HCT116 (cell line): ENCODE measurements at regions not wholly inside any gene's neighbourhood (a gene's known extent, or its start where the extent isn't known, plus 50 kb on each side); places are given as distances from the start of the nearest gene placed in this dataset.

Experiments used
- ATAC-seq: fragments of 200-7000 bp; cut with Tn5 transposase; 2 replicates; pipeline ENCODE4 v1.9.1; 2020; ENCODE audit warnings: mild to moderate bottlenecking, moderate library complexity
- BruUV-seq: library from RNA; stranded (reverse); fragments of 400-500 nt; replicated peaks from 2 replicates; lab custom pipeline; 2021; lab: Mats Ljungman, UMichigan
- CTCF ChIA-PET: fragments of 300-600 bp; sonication (Branson Sonifier 250); formaldehyde crosslinking; loops from one replicate; lab custom pipeline; 2021; ENCODE audit warnings: antibody characterized with exemption; lab: Charles Lee
- POLR2A ChIA-PET: fragments of 300-600, 350-600 bp; sonication (Branson Sonifier 250); formaldehyde crosslinking; loops from one replicate; lab custom pipeline; 2021; ENCODE audit warnings: antibody characterized with exemption; lab: Charles Lee
- RAD21 ChIA-PET, 2 experiments: fragments of 300-600 bp; sonication (Branson Sonifier 250); formaldehyde crosslinking; loops; one replicate each; lab custom pipeline; 2023; ENCODE audit warnings: low total read pairs in 2 of 2; ENCODE audit not compliant: uncharacterized antibody in 2 of 2, unreplicated experiment in 2 of 2, low non-redundant PET in 1 of 2; lab: Charles Lee
- DNase-seq: peaks from one replicate; pipeline ENCODE4 v3.0.0-alpha.2; 2010; ENCODE audit warnings: low read depth, low spot score
- H2AFZ ChIP-seq: fragments of 200-600 bp; shearing (Covaris generic), sonication (generic); 2 replicates; pipeline ENCODE4 v1.6.1; 2017; ENCODE audit warnings: low read depth, mixed run types, mixed read lengths, antibody characterized with exemption, low read length; ENCODE audit not compliant: poor library complexity, severe bottlenecking
- H3K27ac ChIP-seq: 2 replicates; pipeline ENCODE4 v1.5.1; 2012; ENCODE audit warnings: low read depth, low read length
- H3K27me3 ChIP-seq: fragments of 200-600 bp; sonication (generic); 2 replicates; pipeline ENCODE4 v1.6.1; 2016; ENCODE audit warnings: mixed run types, low read length, mixed read lengths; ENCODE audit not compliant: insufficient read depth
- H3K36me3 ChIP-seq, 2 experiments: fragments of 200-500 bp in 1 of 2; fragments of 200-600 bp in 1 of 2; sonication (Bioruptor generic) in 1 of 2; sonication (generic) in 1 of 2; 2 replicates each; pipeline versions ENCODE4 v1.5.1 to v1.6.1; 2014 to 2016; ENCODE audit warnings: low read length in 2 of 2, inconsistent platforms in 1 of 2, mixed read lengths in 1 of 2, mixed run types in 1 of 2; ENCODE audit not compliant: insufficient read depth in 2 of 2, control insufficient read depth in 1 of 2
- H3K4me1 ChIP-seq, 2 experiments: fragments of 200-600 bp in 1 of 2; sonication (generic) in 1 of 2; 2 replicates each; pipeline versions ENCODE4 v1.5.1 to v1.6.1; 2012 to 2017; ENCODE audit warnings: low read length in 2 of 2, inconsistent platforms in 1 of 2, mild to moderate bottlenecking in 1 of 2, mixed read lengths in 1 of 2, mixed run types in 1 of 2, moderate library complexity in 1 of 2; ENCODE audit not compliant: insufficient read depth in 2 of 2, control insufficient read depth in 1 of 2
- H3K4me2 ChIP-seq: fragments of 200-600 bp; sonication (generic); 2 replicates; pipeline ENCODE4 v1.6.1; 2017; ENCODE audit warnings: mixed run types, low read length, mixed read lengths
- H3K4me3 ChIP-seq, 2 experiments: fragments of 200-600 bp in 1 of 2; sonication (generic) in 1 of 2; replicated peaks in 1 of 2; 2 replicates each; pipeline ENCODE4 v1.5.1; 2011 to 2016; ENCODE audit warnings: low read length in 2 of 2, control low read depth in 1 of 2, low read depth in 1 of 2, mild to moderate bottlenecking in 1 of 2, mixed read lengths in 1 of 2, mixed run types in 1 of 2
- H3K79me2 ChIP-seq: fragments of 200-600 bp; sonication (generic); 2 replicates; pipeline ENCODE4 v1.6.1; 2017; ENCODE audit warnings: mild to moderate bottlenecking, mixed run types, low read length, moderate library complexity, mixed read lengths; ENCODE audit not compliant: insufficient read depth
- H3K9ac ChIP-seq: fragments of 200-600 bp; sonication (generic); 2 replicates; pipeline ENCODE4 v1.6.1; 2016; ENCODE audit warnings: low read length, mixed read lengths
- H3K9me2 ChIP-seq: fragments of 200-600 bp; sonication (generic), shearing (Covaris generic); 2 replicates; pipeline ENCODE4 v1.6.1; 2017; ENCODE audit warnings: mixed run types, mild to moderate bottlenecking, moderate library complexity; ENCODE audit not compliant: insufficient read depth
- H3K9me3 ChIP-seq, 2 experiments: fragments of 200-500 bp in 1 of 2; fragments of 200-600 bp in 1 of 2; sonication (Bioruptor generic) in 1 of 2; sonication (generic) in 1 of 2; 2 replicates each; pipeline ENCODE4 v1.6.1; 2014 to 2017; ENCODE audit warnings: low read length in 2 of 2, mixed read lengths in 2 of 2, inconsistent platforms in 1 of 2, low read depth in 1 of 2, mild to moderate bottlenecking in 1 of 2, mixed run types in 1 of 2, moderate library complexity in 1 of 2; ENCODE audit not compliant: control insufficient read depth in 1 of 2, insufficient read depth in 1 of 2
- H4K20me1 ChIP-seq: fragments of 200-600 bp; sonication (generic), shearing (Covaris generic); 2 replicates; pipeline ENCODE4 v1.6.1; 2017; ENCODE audit warnings: mixed run types, mild to moderate bottlenecking, moderate library complexity; ENCODE audit not compliant: insufficient read depth
- CEBPB ChIP-seq: IDR thresholded peaks from 2 replicates; pipeline ENCODE4 v1.6.1; 2012; ENCODE audit warnings: low read depth
- EGR1 ChIP-seq: IDR thresholded peaks from 2 replicates; pipeline ENCODE4 v1.6.1; 2012; ENCODE audit warnings: low read depth
- ELF1 ChIP-seq: IDR thresholded peaks from 2 replicates; pipeline ENCODE4 v1.6.1; 2012; ENCODE audit warnings: low read depth, borderline replicate concordance
- EZH2 ChIP-seq: fragments of 200-600 bp; sonication (generic); IDR thresholded peaks from 2 replicates; pipeline ENCODE4 v1.6.1; 2017; ENCODE audit warnings: antibody characterized with exemption, mixed run types
- EZH2phosphoT487 ChIP-seq: fragments of 200-600 bp; IDR thresholded peaks from 2 replicates; pipeline ENCODE4 v1.6.1; 2018; ENCODE audit warnings: antibody characterized with exemption, borderline replicate concordance
- FOSL1 ChIP-seq: IDR thresholded peaks from 2 replicates; pipeline ENCODE4 v1.6.1; 2012; ENCODE audit warnings: low read depth
- JUND ChIP-seq: IDR thresholded peaks from 2 replicates; pipeline ENCODE4 v1.6.1; 2012
- POLR2AphosphoS5 ChIP-seq: IDR thresholded peaks from 2 replicates; pipeline ENCODE4 v1.6.1; 2011; ENCODE audit warnings: mild to moderate bottlenecking, low read depth, low read length, moderate library complexity
- RAD21 ChIP-seq: IDR thresholded peaks from 2 replicates; pipeline ENCODE4 v1.6.1; 2012; ENCODE audit warnings: low read depth, mild to moderate bottlenecking
- SIN3A ChIP-seq: IDR thresholded peaks from 2 replicates; pipeline ENCODE4 v1.6.1; 2012; ENCODE audit warnings: low read depth
- SP1 ChIP-seq: IDR thresholded peaks from 2 replicates; pipeline ENCODE4 v1.6.1; 2012; ENCODE audit warnings: low read depth
- YY1 ChIP-seq: IDR thresholded peaks from 2 replicates; pipeline ENCODE4 v1.6.1; 2011; ENCODE audit warnings: low read length, low read depth, moderate library complexity, mild to moderate bottlenecking; ENCODE audit not compliant: insufficient replicate concordance; ENCODE audit errors: extremely low read depth
- ZFX ChIP-seq: fragments of 450-650 bp; IDR thresholded peaks from 2 replicates; pipeline ENCODE4 v1.6.1; 2017
- ZNF274 ChIP-seq: fragments of 200-500 bp; sonication (Bioruptor generic); IDR thresholded peaks from 2 replicates; pipeline ENCODE4 v1.6.1; 2014; ENCODE audit warnings: mild to moderate bottlenecking, low read depth, low read length, inconsistent platforms
- intact Hi-C: fragments of 100-400 bp; cut with micrococcal nuclease; formaldehyde crosslinking; loops from 2 replicates; pipeline ENCODE4 v1.10.0; 2022
- TF ChIP-seq, protein P1 (sequence below): IDR thresholded peaks from 2 replicates; pipeline ENCODE4 v1.6.1; 2012; ENCODE audit warnings: low read depth
- TF ChIP-seq, protein P2 (sequence below): IDR thresholded peaks from 2 replicates; pipeline ENCODE4 v1.6.1; 2012
- TF ChIP-seq, protein P3 (sequence below): IDR thresholded peaks from 2 replicates; pipeline ENCODE4 v1.6.1; 2012
- TF ChIP-seq, protein P4 (sequence below): IDR thresholded peaks from 2 replicates; pipeline ENCODE4 v1.6.1; 2011; ENCODE audit warnings: mild to moderate bottlenecking, low read length, moderate library complexity; ENCODE audit not compliant: insufficient replicate concordance; ENCODE audit errors: extremely low read depth

DNA sequence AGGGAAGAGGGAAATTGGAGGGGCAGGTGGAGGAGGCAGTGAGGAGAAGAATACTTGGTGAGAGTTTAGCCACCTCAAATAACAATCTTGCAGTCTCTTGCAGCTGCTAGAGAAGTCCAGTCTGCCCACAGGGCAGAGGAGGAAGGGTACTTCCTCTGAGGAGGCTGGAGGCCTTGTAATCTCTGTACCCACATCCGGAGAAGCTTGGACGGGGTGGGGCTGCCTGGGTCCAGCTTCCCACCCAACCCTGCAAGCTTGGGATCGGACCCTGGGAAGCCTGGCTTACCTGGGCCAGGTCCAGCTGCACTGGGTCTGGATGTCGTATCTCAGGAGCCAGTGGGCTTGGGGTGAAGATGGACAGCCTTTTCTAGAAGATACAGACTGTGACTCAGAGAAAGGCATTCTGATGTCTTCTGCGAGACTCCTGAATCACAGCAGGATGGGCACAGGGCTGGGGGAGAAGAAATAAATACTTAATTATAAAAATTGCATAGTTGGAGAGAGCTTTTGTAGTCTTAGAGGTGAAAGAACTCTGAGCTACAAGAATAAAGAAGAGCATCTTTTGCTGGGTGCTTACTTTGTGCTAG is 111.8 kb upstream of the JUN start:
- H3K4me2 ChIP-seq: no peak overlapping the region
- H3K27me3 ChIP-seq: no peaks in the 10 kb centered on the region
- ChIA-PET RAD21 (no interaction called here), POLR2A (interaction anchor here (0.9 to 2.8 kb wide), 2 partner anchors 16 to 112 kb away, joined by 3 to 8 read pairs; partner anchors contain the start of gene JUN), CTCF (no interaction called here)
- BruUV-seq: no TSS peak
- no peaks in the 10 kb centered on the region for H3K9me2 ChIP-seq
- no peak overlapping the region for H3K27ac ChIP-seq
- ATAC-seq: no peak
- DNase-seq: no peak
- TF ChIP-seq ZFX (no peak), EZH2 (no peak), ZNF274 (no peak), YY1 (no peak), RAD21 (no peak), CEBPB (no peak), JUND (no peak), FOSL1 (no peak), EZH2phosphoT487 (no peak), ELF1 (no peak), POLR2AphosphoS5 (no peak), SP1 (no peak), SIN3A (no peak), EGR1 (no peak)
- TF ChIP-seq, protein P1, sequence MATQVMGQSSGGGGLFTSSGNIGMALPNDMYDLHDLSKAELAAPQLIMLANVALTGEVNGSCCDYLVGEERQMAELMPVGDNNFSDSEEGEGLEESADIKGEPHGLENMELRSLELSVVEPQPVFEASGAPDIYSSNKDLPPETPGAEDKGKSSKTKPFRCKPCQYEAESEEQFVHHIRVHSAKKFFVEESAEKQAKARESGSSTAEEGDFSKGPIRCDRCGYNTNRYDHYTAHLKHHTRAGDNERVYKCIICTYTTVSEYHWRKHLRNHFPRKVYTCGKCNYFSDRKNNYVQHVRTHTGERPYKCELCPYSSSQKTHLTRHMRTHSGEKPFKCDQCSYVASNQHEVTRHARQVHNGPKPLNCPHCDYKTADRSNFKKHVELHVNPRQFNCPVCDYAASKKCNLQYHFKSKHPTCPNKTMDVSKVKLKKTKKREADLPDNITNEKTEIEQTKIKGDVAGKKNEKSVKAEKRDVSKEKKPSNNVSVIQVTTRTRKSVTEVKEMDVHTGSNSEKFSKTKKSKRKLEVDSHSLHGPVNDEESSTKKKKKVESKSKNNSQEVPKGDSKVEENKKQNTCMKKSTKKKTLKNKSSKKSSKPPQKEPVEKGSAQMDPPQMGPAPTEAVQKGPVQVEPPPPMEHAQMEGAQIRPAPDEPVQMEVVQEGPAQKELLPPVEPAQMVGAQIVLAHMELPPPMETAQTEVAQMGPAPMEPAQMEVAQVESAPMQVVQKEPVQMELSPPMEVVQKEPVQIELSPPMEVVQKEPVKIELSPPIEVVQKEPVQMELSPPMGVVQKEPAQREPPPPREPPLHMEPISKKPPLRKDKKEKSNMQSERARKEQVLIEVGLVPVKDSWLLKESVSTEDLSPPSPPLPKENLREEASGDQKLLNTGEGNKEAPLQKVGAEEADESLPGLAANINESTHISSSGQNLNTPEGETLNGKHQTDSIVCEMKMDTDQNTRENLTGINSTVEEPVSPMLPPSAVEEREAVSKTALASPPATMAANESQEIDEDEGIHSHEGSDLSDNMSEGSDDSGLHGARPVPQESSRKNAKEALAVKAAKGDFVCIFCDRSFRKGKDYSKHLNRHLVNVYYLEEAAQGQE: no peak
- TF ChIP-seq, protein P2, sequence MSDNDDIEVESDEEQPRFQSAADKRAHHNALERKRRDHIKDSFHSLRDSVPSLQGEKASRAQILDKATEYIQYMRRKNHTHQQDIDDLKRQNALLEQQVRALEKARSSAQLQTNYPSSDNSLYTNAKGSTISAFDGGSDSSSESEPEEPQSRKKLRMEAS: no peak
- TF ChIP-seq, protein P3, sequence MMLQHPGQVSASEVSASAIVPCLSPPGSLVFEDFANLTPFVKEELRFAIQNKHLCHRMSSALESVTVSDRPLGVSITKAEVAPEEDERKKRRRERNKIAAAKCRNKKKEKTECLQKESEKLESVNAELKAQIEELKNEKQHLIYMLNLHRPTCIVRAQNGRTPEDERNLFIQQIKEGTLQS: no peak
- TF ChIP-seq, protein P4, sequence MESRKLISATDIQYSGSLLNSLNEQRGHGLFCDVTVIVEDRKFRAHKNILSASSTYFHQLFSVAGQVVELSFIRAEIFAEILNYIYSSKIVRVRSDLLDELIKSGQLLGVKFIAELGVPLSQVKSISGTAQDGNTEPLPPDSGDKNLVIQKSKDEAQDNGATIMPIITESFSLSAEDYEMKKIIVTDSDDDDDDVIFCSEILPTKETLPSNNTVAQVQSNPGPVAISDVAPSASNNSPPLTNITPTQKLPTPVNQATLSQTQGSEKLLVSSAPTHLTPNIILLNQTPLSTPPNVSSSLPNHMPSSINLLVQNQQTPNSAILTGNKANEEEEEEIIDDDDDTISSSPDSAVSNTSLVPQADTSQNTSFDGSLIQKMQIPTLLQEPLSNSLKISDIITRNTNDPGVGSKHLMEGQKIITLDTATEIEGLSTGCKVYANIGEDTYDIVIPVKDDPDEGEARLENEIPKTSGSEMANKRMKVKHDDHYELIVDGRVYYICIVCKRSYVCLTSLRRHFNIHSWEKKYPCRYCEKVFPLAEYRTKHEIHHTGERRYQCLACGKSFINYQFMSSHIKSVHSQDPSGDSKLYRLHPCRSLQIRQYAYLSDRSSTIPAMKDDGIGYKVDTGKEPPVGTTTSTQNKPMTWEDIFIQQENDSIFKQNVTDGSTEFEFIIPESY: no peak
- peaks cover 0 to 10% of the 10 kb centered on the region in 2 experiments; a peak in 1 of 4 replicates for H3K4me1 ChIP-seq
- no peaks in the 10 kb centered on the region for H3K36me3 ChIP-seq
- no peaks in the 10 kb centered on the region for H3K79me2 ChIP-seq
- H4K20me1 ChIP-seq: no peaks in the 10 kb centered on the region
- intact Hi-C loops: no loop called here
- H3K4me3 ChIP-seq: no peak overlapping the region
- H3K9ac ChIP-seq: no peak overlapping the region
- no peak overlapping the region for H2AFZ ChIP-seq
- no peaks in the 10 kb centered on the region for H3K9me3 ChIP-seq
